Mesothelial cell of epicardium (in vitro differentiated cells): ENCODE measurements at regions not wholly inside any gene's neighbourhood (a gene's known extent, or its start where the extent isn't known, plus 50 kb on each side); places are given as distances from the start of the nearest gene placed in this dataset.

ENCODE experiments used
- DNase-seq, 2 experiments: peaks; one replicate each; pipeline ENCODE4 v3.0.0; 2021; ENCODE audit warnings: low spot score in 2 of 2; ENCODE audit not compliant: unreplicated experiment in 2 of 2
- H3K27ac Mint-ChIP-seq: 2 replicates; pipeline ENCODE4 v1.8.0; 2021; ENCODE audit warnings: mixed read lengths
- H3K27me3 Mint-ChIP-seq: 2 replicates; pipeline ENCODE4 v1.8.0; 2021; ENCODE audit warnings: low read depth, mixed read lengths
- H3K36me3 Mint-ChIP-seq: 2 replicates; pipeline ENCODE4 v1.8.0; 2021; ENCODE audit warnings: mixed read lengths
- H3K4me1 Mint-ChIP-seq: 2 replicates; pipeline ENCODE4 v1.8.0; 2021; ENCODE audit warnings: mixed read lengths
- H3K4me3 Mint-ChIP-seq: 2 replicates; pipeline ENCODE4 v1.8.0; 2021; ENCODE audit warnings: mild to moderate bottlenecking, moderate library complexity, mixed read lengths
- H3K9me3 Mint-ChIP-seq: 2 replicates; pipeline ENCODE4 v1.8.0; 2021; ENCODE audit warnings: mixed read lengths
- CTCF ChIP-seq: fragments of 200-600 bp; sonication (generic); IDR thresholded peaks from one replicate; pipeline ENCODE4 v1.5.0; 2021; ENCODE audit warnings: antibody characterized with exemption; ENCODE audit not compliant: unreplicated experiment

DNA sequence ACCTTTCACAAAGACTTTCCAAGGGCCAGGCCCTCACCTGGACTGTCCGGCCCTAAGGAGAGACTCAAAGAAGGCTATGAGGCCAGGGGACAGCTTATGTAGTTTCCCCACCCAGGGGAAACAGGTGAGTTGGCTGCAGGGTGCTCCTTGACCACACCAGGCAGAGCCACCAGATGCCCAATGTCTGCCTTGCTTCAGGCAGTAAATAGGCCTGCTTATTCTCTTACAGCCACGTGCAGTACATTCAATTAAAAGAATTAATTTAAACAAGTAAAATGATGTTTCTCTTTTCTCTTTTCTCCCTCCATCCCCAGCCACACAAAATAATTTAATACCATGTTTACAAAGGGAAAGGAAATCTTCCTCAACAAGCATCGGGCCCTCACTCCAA lies 66.6 kb upstream of the ABLIM1 start:
- TF ChIP-seq CTCF, result no peak
- peaks cover 15% of the 10 kb centered on the region for H3K4me1 Mint-ChIP-seq
- H3K27me3 Mint-ChIP-seq, result no peaks in the 10 kb centered on the region
- H3K36me3 Mint-ChIP-seq, result no peaks in the 10 kb centered on the region
- H3K9me3 Mint-ChIP-seq, result peaks cover 9% of the 10 kb centered on the region
- no peak overlapping the region for H3K4me3 Mint-ChIP-seq
- DNase-seq, result no peak
- H3K27ac Mint-ChIP-seq, result no peak overlapping the region

GRCh38 chr10:114726820-114727271 lies 68.8 kb upstream of the ABLIM1 start:
- TF ChIP-seq CTCF, result no peak
- no peak overlapping the region for H3K27ac Mint-ChIP-seq
- H3K4me3 Mint-ChIP-seq, result no peak overlapping the region
- no peak for DNase-seq
- H3K9me3 Mint-ChIP-seq, result peaks cover 9% of the 10 kb centered on the region
- no peaks in the 10 kb centered on the region for H3K36me3 Mint-ChIP-seq
- H3K4me1 Mint-ChIP-seq, result peaks cover 15% of the 10 kb centered on the region
- no peaks in the 10 kb centered on the region for H3K27me3 Mint-ChIP-seq

DNA sequence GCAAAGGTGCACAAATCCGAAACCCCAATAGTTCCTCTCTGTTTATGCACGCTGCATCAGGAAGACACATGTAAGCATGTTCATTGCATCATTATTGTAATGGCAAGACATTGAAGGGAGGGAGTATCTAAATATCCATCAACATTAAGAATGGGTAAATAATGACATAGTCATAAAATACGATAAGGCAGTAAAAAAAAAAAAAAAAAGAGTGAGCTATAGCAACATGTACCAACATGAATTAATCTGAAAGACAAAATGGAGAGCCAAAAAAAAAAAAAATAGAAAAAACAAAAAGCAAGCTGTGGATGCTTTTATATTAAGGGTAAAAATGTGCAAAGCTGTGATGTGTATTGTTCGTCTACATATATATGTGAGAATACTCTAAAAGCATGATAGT lies 70.2 kb upstream of the ABLIM1 start:
- no peak for DNase-seq
- peaks cover 11% of the 10 kb centered on the region for H3K4me1 Mint-ChIP-seq
- peaks cover 9% of the 10 kb centered on the region for H3K9me3 Mint-ChIP-seq
- no peaks in the 10 kb centered on the region for H3K36me3 Mint-ChIP-seq
- TF ChIP-seq CTCF, result no peak
- no peak overlapping the region for H3K4me3 Mint-ChIP-seq
- no peak overlapping the region for H3K27ac Mint-ChIP-seq
- H3K27me3 Mint-ChIP-seq, result no peaks in the 10 kb centered on the region

DNA sequence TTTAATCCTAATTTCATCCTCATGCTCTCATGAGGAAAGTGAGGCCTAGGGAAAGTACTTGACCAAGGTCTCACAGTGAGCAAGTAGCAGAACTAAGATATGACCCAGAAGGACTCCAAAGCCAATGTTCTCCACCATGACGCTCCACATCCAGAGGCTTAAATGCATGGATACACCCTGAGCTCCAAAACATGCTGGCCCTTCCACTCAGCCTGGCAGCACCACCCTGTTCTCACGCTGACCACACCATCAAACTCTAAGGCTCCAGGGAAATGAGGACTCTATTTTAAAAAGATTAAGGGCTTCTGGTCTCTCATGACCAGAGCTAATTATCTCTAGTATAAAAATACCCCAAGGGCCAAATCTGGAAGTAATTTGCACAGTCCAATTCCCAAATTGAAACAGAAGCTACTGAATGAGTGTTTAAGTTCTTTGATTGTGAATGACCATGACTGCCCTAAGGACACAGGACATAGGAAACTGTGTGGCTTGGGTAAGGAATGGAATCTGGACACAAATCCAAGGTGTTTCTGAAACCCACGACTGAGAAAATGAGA lies 71.1 kb upstream of the ABLIM1 start:
- no peaks in the 10 kb centered on the region for H3K27me3 Mint-ChIP-seq
- no peaks in the 10 kb centered on the region for H3K36me3 Mint-ChIP-seq
- H3K4me1 Mint-ChIP-seq, result peaks cover 3% of the 10 kb centered on the region
- TF ChIP-seq CTCF, result no peak
- no peak for DNase-seq
- no peak overlapping the region for H3K4me3 Mint-ChIP-seq
- H3K27ac Mint-ChIP-seq, result no peak overlapping the region
- peaks cover 9% of the 10 kb centered on the region for H3K9me3 Mint-ChIP-seq

DNA sequence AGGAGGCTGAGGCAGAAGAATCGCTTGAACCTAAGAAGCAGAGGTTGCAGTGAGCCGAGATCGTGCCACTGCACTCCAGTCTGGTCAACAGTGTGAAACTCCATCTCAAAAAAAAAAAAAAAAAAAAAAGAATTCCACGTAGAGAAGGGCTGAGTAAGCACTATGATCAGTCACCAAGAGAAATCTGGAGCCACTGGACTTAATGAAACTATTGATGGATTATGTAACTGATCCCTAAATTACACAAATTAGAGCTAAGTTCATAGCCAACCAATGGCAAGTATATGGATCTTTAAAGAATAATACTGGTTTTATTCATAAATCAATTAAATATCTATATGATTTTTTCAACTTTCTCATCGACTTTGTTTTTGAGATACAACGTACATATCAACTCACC lies 72.2 kb upstream of the ABLIM1 start:
- Mint-ChIP-seq H3K36me3 (no peaks in the 10 kb centered on the region), H3K27ac (no peak overlapping the region), H3K9me3 (peaks cover 9% of the 10 kb centered on the region), H3K27me3 (no peaks in the 10 kb centered on the region), H3K4me1 (peaks cover 3% of the 10 kb centered on the region), H3K4me3 (no peak overlapping the region)
- DNase-seq, result no peak
- no peak for TF ChIP-seq CTCF

DNA sequence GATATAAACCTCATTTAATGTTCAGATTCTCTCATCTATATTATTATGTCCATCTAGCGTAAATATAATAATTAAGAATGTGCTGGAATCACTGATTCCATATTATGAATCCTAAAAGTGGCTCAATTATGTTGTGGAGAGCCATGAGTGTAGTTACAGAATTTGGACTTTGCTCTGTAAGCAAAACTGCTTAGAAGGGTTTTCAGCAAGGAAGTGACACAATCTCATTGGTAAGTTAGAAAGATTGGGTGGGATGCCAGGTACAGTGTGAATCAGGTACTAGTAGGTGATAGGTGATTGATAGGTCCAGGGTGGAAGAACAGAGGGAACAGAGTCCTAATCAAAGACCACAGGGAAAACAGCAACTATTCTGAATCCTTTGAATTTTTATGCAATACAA lies 74.9 kb upstream of the ABLIM1 start:
- no peak overlapping the region for H3K27ac Mint-ChIP-seq
- no peak for TF ChIP-seq CTCF
- no peak overlapping the region for H3K4me3 Mint-ChIP-seq
- peaks cover 8% of the 10 kb centered on the region for H3K9me3 Mint-ChIP-seq
- H3K27me3 Mint-ChIP-seq, result no peaks in the 10 kb centered on the region
- DNase-seq, result no peak
- no peaks in the 10 kb centered on the region for H3K36me3 Mint-ChIP-seq
- peaks cover 3% of the 10 kb centered on the region for H3K4me1 Mint-ChIP-seq
